Osteoblast (primary cell): ENCODE measurements at regions not wholly inside any gene's neighbourhood (a gene's known extent, or its start where the extent isn't known, plus 50 kb on each side); places are given as distances from the start of the nearest gene placed in this dataset.

ENCODE experiments used
- DNase-seq: peaks from one replicate; pipeline ENCODE4 v3.0.0; 2011; ENCODE audit warnings: low spot score, mixed read lengths; ENCODE audit not compliant: insufficient read length; ENCODE audit errors: missing footprints
- H2AFZ ChIP-seq: 2 replicates; pipeline ENCODE4 v1.6.0; 2011; ENCODE audit warnings: mild to moderate bottlenecking, low read length
- H3K27ac ChIP-seq: 2 replicates; pipeline ENCODE4 v1.5.1; 2011; ENCODE audit warnings: mild to moderate bottlenecking, low read depth, low read length, moderate library complexity
- H3K27me3 ChIP-seq: 2 replicates; pipeline ENCODE4 v1.6.0; 2012; ENCODE audit warnings: mild to moderate bottlenecking, control low read depth, inconsistent platforms, low read length, moderate library complexity; ENCODE audit not compliant: insufficient read depth
- H3K36me3 ChIP-seq: 2 replicates; pipeline ENCODE4 v1.5.1; 2011; ENCODE audit warnings: mild to moderate bottlenecking, low read length, control low read depth, moderate library complexity; ENCODE audit not compliant: insufficient read depth
- H3K4me1 ChIP-seq: 2 replicates; pipeline ENCODE4 v1.5.1; 2011; ENCODE audit warnings: mild to moderate bottlenecking, low read length, control low read depth, moderate library complexity; ENCODE audit not compliant: insufficient read depth
- H3K4me2 ChIP-seq: 2 replicates; pipeline ENCODE4 v1.6.0; 2011; ENCODE audit warnings: mild to moderate bottlenecking, low read length; ENCODE audit not compliant: insufficient read depth
- H3K4me3 ChIP-seq: fragments of 200-600 bp; sonication (generic); 3 replicates; pipeline ENCODE4 v1.5.1; 2012; ENCODE audit warnings: mild to moderate bottlenecking, low read length, inconsistent platforms; ENCODE audit not compliant: insufficient read depth
- H3K79me2 ChIP-seq: 2 replicates; pipeline ENCODE4 v1.6.0; 2012; ENCODE audit warnings: mild to moderate bottlenecking, low read length, control low read depth, inconsistent platforms; ENCODE audit not compliant: insufficient read depth
- H3K9me3 ChIP-seq: 2 replicates; pipeline ENCODE4 v1.5.1; 2011; ENCODE audit warnings: low read depth, low read length, control low read depth
- H4K20me1 ChIP-seq: 2 replicates; pipeline ENCODE4 v1.6.0; 2012; ENCODE audit warnings: mild to moderate bottlenecking, low read length, control low read depth; ENCODE audit not compliant: insufficient read depth
- TF ChIP-seq, protein P1 (sequence below): IDR thresholded peaks from 2 replicates; pipeline ENCODE4 v1.5.1; 2011; ENCODE audit warnings: mild to moderate bottlenecking, low read depth, low read length, moderate library complexity; ENCODE audit errors: extremely low read depth

- H3K4me1 ChIP-seq: peaks cover 14% of the 10 kb centered on the region
- H3K79me2 ChIP-seq: no peaks in the 10 kb centered on the region
- no peak overlapping the region for H3K4me3 ChIP-seq
- no peaks in the 10 kb centered on the region for H3K36me3 ChIP-seq
- no peaks in the 10 kb centered on the region for H3K27me3 ChIP-seq
- H3K9me3 ChIP-seq: no peaks in the 10 kb centered on the region
- no peak overlapping the region for H3K4me2 ChIP-seq
- TF ChIP-seq, protein P1, sequence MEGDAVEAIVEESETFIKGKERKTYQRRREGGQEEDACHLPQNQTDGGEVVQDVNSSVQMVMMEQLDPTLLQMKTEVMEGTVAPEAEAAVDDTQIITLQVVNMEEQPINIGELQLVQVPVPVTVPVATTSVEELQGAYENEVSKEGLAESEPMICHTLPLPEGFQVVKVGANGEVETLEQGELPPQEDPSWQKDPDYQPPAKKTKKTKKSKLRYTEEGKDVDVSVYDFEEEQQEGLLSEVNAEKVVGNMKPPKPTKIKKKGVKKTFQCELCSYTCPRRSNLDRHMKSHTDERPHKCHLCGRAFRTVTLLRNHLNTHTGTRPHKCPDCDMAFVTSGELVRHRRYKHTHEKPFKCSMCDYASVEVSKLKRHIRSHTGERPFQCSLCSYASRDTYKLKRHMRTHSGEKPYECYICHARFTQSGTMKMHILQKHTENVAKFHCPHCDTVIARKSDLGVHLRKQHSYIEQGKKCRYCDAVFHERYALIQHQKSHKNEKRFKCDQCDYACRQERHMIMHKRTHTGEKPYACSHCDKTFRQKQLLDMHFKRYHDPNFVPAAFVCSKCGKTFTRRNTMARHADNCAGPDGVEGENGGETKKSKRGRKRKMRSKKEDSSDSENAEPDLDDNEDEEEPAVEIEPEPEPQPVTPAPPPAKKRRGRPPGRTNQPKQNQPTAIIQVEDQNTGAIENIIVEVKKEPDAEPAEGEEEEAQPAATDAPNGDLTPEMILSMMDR: no peak
- H3K27ac ChIP-seq: no peak overlapping the region
- DNase-seq: no peak
- H2AFZ ChIP-seq: peak overlapping the region; percentile 4
- no peaks in the 10 kb centered on the region for H4K20me1 ChIP-seq
These were observed 233.0 kb upstream of the PROK2 start for GRCh38 chr3:72017935-72018334.

GRCh38 chr3:72017311-72017710 is 232.4 kb upstream of the PROK2 start:
- Histone ChIP-seq H3K4me1 (peaks cover 14% of the 10 kb centered on the region), H3K4me2 (no peak overlapping the region), H3K36me3 (no peaks in the 10 kb centered on the region), H2AFZ (no peak overlapping the region), H3K9me3 (no peaks in the 10 kb centered on the region), H3K79me2 (no peaks in the 10 kb centered on the region), H3K4me3 (no peak overlapping the region), H3K27ac (no peak overlapping the region), H3K27me3 (no peaks in the 10 kb centered on the region), H4K20me1 (no peaks in the 10 kb centered on the region)
- DNase-seq: no peak
- TF ChIP-seq, protein P1: no peak

GRCh38 chr3:72015463-72015862 is 230.5 kb upstream of the PROK2 start:
- Histone ChIP-seq H3K4me1 (peaks cover 30% of the 10 kb centered on the region), H2AFZ (no peak overlapping the region), H3K36me3 (no peaks in the 10 kb centered on the region), H3K79me2 (no peaks in the 10 kb centered on the region), H3K4me2 (no peak overlapping the region), H3K4me3 (no peak overlapping the region), H3K9me3 (no peaks in the 10 kb centered on the region), H4K20me1 (no peaks in the 10 kb centered on the region), H3K27ac (no peak overlapping the region), H3K27me3 (no peaks in the 10 kb centered on the region)
- DNase-seq: no peak
- TF ChIP-seq, protein P1: no peak

DNA sequence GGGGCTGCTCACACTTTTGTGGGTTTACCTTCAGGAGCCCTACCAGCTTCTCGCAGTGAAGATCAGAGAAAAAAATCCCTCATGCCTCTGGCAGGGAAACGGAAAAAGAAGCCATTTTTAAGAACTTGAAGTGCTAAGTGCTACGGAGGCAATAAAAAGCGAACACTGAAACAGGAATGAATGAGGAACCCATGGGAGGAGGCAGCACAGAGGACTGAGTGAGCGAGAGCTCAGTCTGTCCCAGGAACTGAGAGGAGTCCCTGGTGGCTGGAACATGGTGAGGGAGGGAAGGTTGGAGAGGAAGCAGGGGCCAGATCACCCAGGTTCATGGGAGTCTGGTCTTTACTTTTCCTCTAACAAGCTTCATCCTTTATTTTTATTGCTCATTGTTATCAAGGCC is 228.1 kb upstream of the PROK2 start:
- DNase-seq: no peak
- H3K4me2 ChIP-seq: no peak overlapping the region
- peak overlapping the region; percentile 1 for H2AFZ ChIP-seq
- H3K27ac ChIP-seq: no peak overlapping the region
- TF ChIP-seq, protein P1: no peak
- no peaks in the 10 kb centered on the region for H4K20me1 ChIP-seq
- H3K9me3 ChIP-seq: no peaks in the 10 kb centered on the region
- H3K4me3 ChIP-seq: no peak overlapping the region
- H3K27me3 ChIP-seq: no peaks in the 10 kb centered on the region
- H3K79me2 ChIP-seq: no peaks in the 10 kb centered on the region
- no peaks in the 10 kb centered on the region for H3K36me3 ChIP-seq
- H3K4me1 ChIP-seq: peaks cover 41% of the 10 kb centered on the region
